GM18861 (cell line): ENCODE measurements at regions not wholly inside any gene's neighbourhood (a gene's known extent, or its start where the extent isn't known, plus 50 kb on each side); places are given as distances from the start of the nearest gene placed in this dataset.
A peak's percentile ranks its signal among the peaks of the same experiment; 100 is the strongest.

Experiments used
- ATAC-seq: cut with Tn5 transposase; IDR thresholded peaks from one replicate; pipeline ENCODE4 v1.9.1; 2021; ENCODE audit not compliant: unreplicated experiment

- ATAC-seq: no peak
Observed at GRCh38 chr5:117266280-117266679, 691.7 kb upstream of the SEMA6A start.

GRCh38 chr5:117263231-117263630, 688.6 kb upstream of the SEMA6A start:
- no peak for ATAC-seq

DNA sequence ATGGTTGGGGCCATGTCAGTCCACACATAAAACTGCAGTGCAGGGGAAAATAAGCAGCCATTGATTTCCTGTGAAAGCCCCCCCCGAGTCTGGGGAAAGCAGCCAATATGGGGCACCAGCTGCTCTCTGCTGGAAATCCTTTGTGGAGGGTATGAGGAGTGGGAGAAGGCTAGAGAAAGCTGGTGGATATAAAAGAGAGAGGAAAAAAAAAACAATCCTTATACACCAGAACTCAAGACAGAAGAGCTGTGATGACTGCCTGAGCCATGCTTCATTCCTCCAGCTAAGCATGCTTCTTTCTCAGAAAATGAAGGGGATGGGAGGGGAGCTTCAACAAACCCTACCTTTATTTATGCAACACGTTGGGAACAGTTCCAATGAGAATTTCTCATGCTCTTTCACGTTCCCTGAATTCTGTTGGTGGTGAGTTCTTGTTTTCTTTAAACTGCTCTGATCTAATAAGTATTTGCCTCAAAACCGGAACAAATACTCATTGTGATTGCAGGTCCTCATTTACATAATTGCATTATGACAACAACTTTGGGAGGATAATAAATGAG, 688.0 kb upstream of the SEMA6A start:
- no peak for ATAC-seq

DNA sequence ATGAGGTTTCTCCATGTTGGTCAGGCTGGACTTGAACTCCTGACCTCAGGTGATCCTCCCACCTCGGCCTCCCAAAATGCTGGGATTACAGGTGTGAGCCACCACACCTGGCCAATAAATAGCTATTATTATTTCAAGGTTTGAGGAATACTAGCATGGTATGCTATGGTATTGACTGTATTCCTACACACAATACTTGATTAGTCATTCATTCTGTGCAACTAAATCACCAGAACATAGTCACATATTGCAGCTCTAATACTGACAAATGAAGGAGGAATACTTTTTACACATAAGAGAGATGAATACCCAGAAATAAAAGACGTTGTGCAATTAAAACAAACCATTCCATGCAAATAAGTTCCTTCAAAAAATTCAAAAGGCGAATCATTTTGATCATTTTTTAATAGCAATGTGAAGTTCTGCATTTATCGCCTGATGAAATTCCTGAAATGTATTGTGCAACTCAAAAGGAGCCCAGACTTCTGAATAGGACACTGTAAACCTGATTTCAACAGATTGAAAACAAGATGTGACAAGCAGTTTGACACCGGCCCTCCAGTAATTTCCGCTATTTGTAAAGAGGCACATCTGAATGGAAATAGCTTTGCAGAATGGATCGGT, 687.4 kb upstream of the SEMA6A start:
- no peak for ATAC-seq

GRCh38 chr5:117255211-117256027, 680.8 kb upstream of the SEMA6A start:
- no peak for ATAC-seq

DNA sequence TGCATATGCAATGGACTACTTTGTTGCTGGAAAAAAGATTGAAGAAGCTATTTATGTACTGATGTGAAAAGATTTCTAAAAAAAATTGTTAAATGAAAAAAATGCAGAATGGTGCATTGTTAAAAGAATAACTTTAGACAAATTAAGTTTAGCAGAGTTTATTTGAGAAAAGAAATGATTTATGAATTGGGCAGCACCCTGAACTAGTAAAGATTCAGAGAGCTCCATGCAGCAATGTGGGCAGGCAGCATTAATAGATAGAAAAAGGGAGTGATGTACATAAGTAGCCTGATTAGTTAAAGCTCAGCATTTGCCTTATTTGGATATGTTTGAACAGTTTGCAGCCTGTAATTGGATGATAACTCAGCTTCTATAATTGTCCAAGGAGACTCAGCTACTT, 677.9 kb upstream of the SEMA6A start:
- ATAC-seq: no peak

- ATAC-seq: no peak
Observed at GRCh38 chr5:117249086-117249815, 674.6 kb upstream of the SEMA6A start.

DNA sequence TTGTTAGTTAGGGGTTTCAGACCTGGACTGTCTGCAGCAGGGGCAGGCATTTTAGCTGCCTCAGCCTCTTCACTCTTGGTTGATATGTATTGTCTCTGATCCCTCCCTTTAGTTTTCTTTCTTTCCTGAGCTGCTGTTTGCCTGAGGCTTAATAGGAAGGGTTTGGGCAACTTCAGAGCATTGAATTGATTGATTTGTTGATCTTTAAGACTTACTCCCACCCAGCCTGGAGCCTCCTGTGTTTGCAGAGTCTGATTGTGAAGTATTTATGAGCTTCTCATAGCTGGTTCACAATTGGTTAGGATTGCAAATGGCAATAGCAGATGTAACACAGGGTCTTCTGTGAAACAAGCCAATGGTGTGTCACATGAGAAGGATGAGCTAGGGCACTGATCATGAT, 671.8 kb upstream of the SEMA6A start:
- ATAC-seq: no peak

- ATAC-seq: peak; percentile 59
Observed at GRCh38 chr5:117245130-117245529, 670.5 kb upstream of the SEMA6A start.

- peak; percentile 70 for ATAC-seq
Observed at GRCh38 chr5:117242028-117242427, 667.4 kb upstream of the SEMA6A start.

DNA sequence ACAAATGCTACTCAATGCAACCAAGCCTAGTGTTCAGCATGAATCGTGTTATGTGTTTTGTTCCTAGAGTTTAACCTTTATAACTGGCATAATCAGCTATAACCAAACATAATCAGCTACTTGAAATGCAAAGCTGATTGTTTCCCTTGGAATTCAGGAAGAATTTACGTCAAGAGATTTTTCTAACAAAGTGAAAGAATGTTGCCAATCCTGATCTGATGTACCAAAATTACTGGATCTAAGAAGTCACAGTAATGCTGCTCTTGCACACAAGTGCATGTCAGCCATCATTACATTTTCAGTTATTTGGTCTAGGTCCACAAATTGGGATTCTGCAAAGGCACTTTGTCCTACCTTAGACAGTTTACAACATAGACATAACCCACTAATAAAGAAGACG, 662.3 kb upstream of the SEMA6A start:
- ATAC-seq: no peak

DNA sequence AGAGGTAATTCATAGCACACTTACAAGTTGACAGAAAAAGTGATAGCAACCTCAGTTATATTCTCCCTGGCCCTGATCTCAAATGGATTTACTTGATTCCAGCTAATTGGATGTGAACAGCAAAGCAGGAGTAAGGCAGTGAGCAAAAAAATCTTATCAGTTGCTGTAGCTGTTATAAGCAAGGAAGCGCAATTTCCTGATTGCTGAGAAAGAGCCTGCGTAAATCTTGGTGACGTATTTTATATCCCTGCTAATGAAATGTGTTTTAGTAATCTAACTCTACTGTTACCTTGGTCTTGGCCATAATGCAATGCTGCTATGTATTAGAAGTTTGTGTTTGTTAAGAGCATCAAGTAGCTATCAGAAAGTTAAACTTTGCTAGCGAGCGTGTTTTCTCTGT, 661.2 kb upstream of the SEMA6A start:
- ATAC-seq: no peak

DNA sequence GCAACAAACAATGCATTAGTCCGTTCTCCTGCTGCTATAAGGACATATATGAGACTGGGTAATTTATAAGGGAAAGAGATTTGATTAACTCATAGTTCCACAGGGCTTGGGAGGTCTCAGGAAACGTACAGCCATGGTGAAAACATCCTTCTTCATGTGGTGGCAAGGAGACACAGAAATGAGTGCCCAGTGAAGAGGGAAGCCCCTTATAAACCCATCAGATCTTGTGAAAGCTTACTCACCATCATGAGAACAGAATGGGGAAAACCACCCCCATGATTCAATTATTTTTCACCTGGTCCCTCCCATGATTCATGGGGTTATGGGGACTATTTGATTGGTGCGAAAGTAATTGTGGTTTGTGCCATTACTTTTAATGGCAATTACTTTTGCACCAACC, 655.8 kb upstream of the SEMA6A start:
- ATAC-seq: no peak

DNA sequence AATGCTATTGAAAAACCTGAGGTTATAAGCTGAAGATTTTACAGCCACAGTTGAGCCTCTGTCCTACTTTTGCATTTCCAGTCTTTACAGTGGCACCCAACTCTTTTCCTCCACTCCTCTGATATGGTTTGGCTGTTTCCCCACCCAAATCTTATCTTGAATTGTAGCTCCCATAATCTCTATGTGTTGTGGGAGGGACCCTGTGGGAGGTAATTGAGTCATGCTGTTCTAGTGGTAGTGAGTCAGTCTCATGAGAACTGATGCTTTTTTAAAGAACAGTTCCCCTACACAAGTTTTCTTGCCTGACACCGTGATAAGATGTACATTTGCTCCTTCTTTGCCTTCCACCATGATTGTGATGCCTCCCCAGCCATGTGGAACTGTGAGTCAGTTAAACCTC, 646.1 kb upstream of the SEMA6A start:
- no peak for ATAC-seq

- ATAC-seq: no peak
Observed at GRCh38 chr5:117218789-117219188, 644.2 kb upstream of the SEMA6A start.

DNA sequence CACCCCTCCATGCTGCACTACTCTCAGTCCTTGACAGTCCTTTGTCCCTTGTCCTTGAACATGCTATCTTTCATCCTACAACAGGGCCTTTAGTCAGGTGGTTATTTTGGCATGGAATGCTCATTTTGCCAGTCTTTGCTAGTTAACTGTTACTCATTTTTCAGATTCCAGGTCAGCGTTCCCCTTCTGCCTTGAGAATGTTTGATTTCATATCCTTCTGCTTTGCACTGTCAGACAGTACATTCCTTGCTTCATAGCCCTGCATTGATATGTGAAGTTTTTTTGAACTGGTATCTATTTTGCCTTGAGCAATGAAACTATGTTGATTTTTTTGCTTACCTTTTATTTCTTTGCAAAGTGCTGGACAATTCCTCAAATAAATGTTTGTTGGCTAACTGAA, 638.2 kb upstream of the SEMA6A start:
- no peak for ATAC-seq

DNA sequence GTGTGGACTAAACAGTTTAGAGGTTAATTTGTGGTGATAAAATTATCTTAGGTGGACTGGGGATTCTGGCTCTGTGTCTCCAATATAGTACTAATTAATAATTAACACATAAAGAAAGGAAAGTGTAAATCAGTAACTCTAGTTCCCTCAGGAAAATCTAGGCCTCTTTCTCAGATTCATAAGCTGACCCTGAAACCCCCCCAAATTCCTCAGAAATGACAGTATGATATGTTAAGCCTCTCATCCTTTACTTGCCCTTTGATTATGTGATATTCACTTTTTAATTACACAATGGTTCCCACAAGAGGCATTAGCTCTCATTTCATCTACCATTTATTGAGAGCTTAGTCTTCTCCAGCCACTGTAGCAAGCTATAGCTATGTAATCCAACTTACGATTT, 636.2 kb upstream of the SEMA6A start:
- ATAC-seq: no peak

DNA sequence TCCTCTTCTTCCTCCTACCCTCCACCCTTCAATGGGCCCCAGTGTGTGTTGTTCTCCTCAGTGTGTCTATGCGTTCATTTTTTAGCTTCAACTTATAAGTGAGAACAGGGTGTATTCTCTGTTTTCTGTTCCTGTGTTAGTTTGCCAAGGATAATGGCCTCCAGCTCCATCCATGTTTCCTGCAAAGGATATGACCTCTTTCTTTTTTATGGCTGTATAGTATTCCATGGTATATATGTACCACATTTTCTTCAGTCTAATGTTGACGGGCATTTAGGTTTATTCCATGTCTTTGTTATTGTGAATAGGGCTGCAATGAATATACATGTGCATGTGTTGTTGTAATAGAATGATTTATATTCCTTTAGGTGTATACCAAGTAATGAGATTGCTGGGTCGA, 634.9 kb upstream of the SEMA6A start:
- no peak for ATAC-seq

- no peak for ATAC-seq
Observed at GRCh38 chr5:117207088-117207668, 632.6 kb upstream of the SEMA6A start.

GRCh38 chr5:117205894-117206293, 631.3 kb upstream of the SEMA6A start:
- no peak for ATAC-seq
